D721Med (cell line): ENCODE measurements at regions not wholly inside any gene's neighbourhood (a gene's known extent, or its start where the extent isn't known, plus 50 kb on each side); places are given as distances from the start of the nearest gene placed in this dataset.
"Not testable (repeated sequence)": the region's sequence is repeated elsewhere in the genome, so short reads cannot be mapped to it uniquely, and the experiment has no call there.

Source experiments
- DNase-seq: peaks from one replicate; pipeline ENCODE4 v3.0.0; 2011; ENCODE audit warnings: low spot score; ENCODE audit not compliant: insufficient read length
- FAIRE-seq: peaks from 2 replicates; lab custom pipeline; 2011; peaks lifted over from hg19 to GRCh38; lab: Jason Lieb, UNC
- CTCF ChIP-seq: IDR thresholded peaks from 2 replicates; pipeline ENCODE4 v1.5.1; 2012; ENCODE audit warnings: mild to moderate bottlenecking, control low read depth; ENCODE audit not compliant: insufficient read depth; ENCODE audit errors: missing control alignments

- TF ChIP-seq CTCF = no peak
- DNase-seq (no peak), FAIRE-seq (no peak)
Measured at GRCh38 chr13:44837250-44837649, 152.0 kb downstream of the NUFIP1 start.

GRCh38 chr13:44834404-44834803 lies 154.9 kb downstream of the NUFIP1 start:
- DNase-seq = no peak
- no peak for FAIRE-seq
- no peak for TF ChIP-seq CTCF

GRCh38 chr13:44833626-44834025 lies 155.6 kb downstream of the NUFIP1 start:
- TF ChIP-seq CTCF = no peak
- FAIRE-seq (no peak), DNase-seq (no peak)

GRCh38 chr13:44833139-44833538 lies 156.1 kb downstream of the NUFIP1 start:
- no peak for DNase-seq
- FAIRE-seq = no peak
- no peak for TF ChIP-seq CTCF

- no peak for TF ChIP-seq CTCF
- FAIRE-seq (no peak), DNase-seq (no peak)
Measured at GRCh38 chr13:44826591-44827350, 162.5 kb downstream of the NUFIP1 start.

GRCh38 chr13:44825953-44826352 lies 163.3 kb downstream of the NUFIP1 start:
- FAIRE-seq (no peak), DNase-seq (no peak)
- TF ChIP-seq CTCF = no peak

- not testable (repeated sequence) for FAIRE-seq, DNase-seq
Measured at GRCh38 chr13:44823555-44823954, 165.7 kb downstream of the NUFIP1 start.

- no peak for FAIRE-seq
- no peak for TF ChIP-seq CTCF
- no peak for DNase-seq
Measured at GRCh38 chr13:44822291-44822690, 167.0 kb downstream of the NUFIP1 start.
